ENCODE measurements at regions not wholly inside any gene's neighbourhood (a gene's known extent, or its start where the extent isn't known, plus 50 kb on each side); places are given as distances from the start of the nearest gene placed in this dataset.

DNA sequence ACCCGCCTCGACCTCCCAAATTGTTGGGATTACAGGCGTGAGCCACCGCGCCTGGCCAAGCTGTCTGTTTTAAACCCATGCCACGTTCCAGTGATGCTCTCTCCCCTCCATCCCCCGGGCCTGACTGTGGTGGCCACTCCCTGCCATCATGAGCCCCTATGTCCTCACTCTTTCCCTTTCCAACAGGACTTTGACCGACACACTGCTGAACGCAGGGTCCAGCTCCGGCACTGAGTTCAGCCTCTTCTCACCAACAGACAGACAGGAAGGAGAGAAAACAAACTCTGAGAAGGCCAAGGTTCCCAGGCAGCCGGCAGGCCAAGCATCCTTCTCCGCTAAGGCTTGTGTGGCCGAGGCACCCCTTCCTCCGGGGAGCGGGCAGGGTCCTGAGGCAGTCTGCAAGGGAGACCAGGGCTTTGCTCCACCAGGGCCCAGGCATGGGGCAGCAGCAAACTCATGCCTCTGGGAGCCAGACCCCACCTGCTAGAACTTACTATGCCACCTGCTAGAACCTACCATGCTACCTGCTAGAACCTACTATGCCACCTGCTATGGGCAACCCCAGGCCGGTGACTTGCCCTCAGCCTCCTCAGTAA, 152.7 kb downstream of the CRYBB2 start:
- Histone ChIP-seq H3K79me2 (ENCODE audit: insufficient read depth, low read length) (peaks cover 5% of the 10 kb centered on the region), H2AFZ (ENCODE audit: low read length) (no peak overlapping the region), H3K4me3 (replicated peaks in 1 of 3; ENCODE audit: insufficient read depth in 1 of 3, low read depth in 2 of 3, low read length in 3 of 3) (no peak overlapping the region), H3K4me1 (ENCODE audit: insufficient read depth, low read length) (peaks cover 10% of the 10 kb centered on the region), H3K9ac (ENCODE audit: insufficient read depth, low read depth, low read length) (no peak overlapping the region), H3K9me3 (ENCODE audit: low read length) (no peaks in the 10 kb centered on the region), H3K4me2 (ENCODE audit: low read depth, low read length) (no peak overlapping the region), H3K27ac (ENCODE audit: extremely low read length, insufficient read depth, low read length) (no peak overlapping the region), H3K27me3 (ENCODE audit: control insufficient read depth in 1 of 2, insufficient read depth in 2 of 2, low read length in 2 of 2) (no peaks in the 10 kb centered on the region), H3K36me3 (replicated peaks in 1 of 2; ENCODE audit: control insufficient read depth in 1 of 2, insufficient read depth in 2 of 2, low read length in 2 of 2) (peaks cover 6 to 47% of the 10 kb centered on the region in 2 experiments; a peak in 4 of 5 replicates), H4K20me1 (ENCODE audit: insufficient read depth, low read length) (peaks cover 3% of the 10 kb centered on the region; the same call in 1 of the 2 replicates)
- peak; percentile 67 for ATAC-seq
- no peak for FAIRE-seq
- in situ Hi-C loops (cut with HindIII; ENCODE audit: extremely low pct_ligation_motif_present, low pct_unique_long_range_greater_than_20kb) (no loop called here), intact Hi-C loops (cut with micrococcal nuclease; ENCODE audit: unreplicated experiment) (no loop called here)
- 81% methylated on average over 13 of the region's 16 CpGs for WGBS (ENCODE audit: low lambda C conversion rate)
- TF ChIP-seq ZNF891 (CRISPR knock-in tag; IDR thresholded peaks at IDR 0.05) (no peak), ZNF280B (CRISPR knock-in tag; IDR thresholded peaks at IDR 0.05; ENCODE audit: borderline replicate concordance) (no peak), HNF4A (CRISPR knock-in tag; IDR thresholded peaks at IDR 0.05) (peak; percentile 58), ZBTB7B (CRISPR knock-in tag; IDR thresholded peaks at IDR 0.05) (no peak), ZNF883 (CRISPR knock-in tag; IDR thresholded peaks at IDR 0.05; ENCODE audit: not compliant biosample characterization) (no peak), ZNF687 (CRISPR knock-in tag; IDR thresholded peaks at IDR 0.05) (peak; percentile 46)
- TF ChIP-seq, protein P1, sequence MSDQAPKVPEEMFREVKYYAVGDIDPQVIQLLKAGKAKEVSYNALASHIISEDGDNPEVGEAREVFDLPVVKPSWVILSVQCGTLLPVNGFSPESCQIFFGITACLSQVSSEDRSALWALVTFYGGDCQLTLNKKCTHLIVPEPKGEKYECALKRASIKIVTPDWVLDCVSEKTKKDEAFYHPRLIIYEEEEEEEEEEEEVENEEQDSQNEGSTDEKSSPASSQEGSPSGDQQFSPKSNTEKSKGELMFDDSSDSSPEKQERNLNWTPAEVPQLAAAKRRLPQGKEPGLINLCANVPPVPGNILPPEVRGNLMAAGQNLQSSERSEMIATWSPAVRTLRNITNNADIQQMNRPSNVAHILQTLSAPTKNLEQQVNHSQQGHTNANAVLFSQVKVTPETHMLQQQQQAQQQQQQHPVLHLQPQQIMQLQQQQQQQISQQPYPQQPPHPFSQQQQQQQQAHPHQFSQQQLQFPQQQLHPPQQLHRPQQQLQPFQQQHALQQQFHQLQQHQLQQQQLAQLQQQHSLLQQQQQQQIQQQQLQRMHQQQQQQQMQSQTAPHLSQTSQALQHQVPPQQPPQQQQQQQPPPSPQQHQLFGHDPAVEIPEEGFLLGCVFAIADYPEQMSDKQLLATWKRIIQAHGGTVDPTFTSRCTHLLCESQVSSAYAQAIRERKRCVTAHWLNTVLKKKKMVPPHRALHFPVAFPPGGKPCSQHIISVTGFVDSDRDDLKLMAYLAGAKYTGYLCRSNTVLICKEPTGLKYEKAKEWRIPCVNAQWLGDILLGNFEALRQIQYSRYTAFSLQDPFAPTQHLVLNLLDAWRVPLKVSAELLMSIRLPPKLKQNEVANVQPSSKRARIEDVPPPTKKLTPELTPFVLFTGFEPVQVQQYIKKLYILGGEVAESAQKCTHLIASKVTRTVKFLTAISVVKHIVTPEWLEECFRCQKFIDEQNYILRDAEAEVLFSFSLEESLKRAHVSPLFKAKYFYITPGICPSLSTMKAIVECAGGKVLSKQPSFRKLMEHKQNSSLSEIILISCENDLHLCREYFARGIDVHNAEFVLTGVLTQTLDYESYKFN (CRISPR knock-in tag; conservative IDR thresholded peaks at IDR 0.05): 0 out of 2 replicates have a peak, but pooled peaks have one; percentile 21
- no peak for DNase-seq (ENCODE audit: low spot score)
- CTCF ChIA-PET (ENCODE audit: low intra/inter-chr PET ratio, low total read pairs): no interaction called here
- POLR2A ChIA-PET: no interaction called here
- no TSS peak for BruUV-seq (replicated peaks)

Data from HepG2 (cell line).